ENCODE measurements at regions not wholly inside any gene's neighbourhood (a gene's known extent, or its start where the extent isn't known, plus 50 kb on each side); places are given as distances from the start of the nearest gene placed in this dataset.
"Not testable (repeated sequence)": the region's sequence is repeated elsewhere in the genome, so short reads cannot be mapped to it uniquely, and the experiment has no call there.

DNA sequence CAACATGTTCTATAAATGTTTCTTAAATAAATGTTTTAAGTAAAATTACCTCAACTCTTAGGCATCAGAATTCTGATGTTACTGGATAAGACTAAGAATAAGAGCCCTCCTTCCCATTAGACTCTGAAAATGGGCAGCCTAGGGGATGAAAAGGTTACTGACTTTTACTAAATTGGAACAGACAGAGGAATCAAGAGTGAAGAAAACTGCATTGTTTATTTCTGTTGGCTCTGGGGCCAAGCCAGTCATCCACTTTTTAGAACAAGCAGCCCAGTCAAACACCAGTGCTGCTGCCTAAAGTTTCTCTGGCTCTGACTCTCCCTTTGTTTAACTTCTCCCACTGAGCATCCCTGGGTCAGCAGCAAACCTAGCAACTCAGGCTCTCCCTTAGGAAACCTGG is 731.0 kb downstream of the CDY1 start:
- H3K4me3 ChIP-seq; H2AFZ ChIP-seq (ENCODE audit: control insufficient read depth, low read depth, low read length); H3K9ac ChIP-seq (ENCODE audit: control insufficient read depth, insufficient read depth, low read length); H3K27ac ChIP-seq (ENCODE audit: control insufficient read depth, insufficient read depth); H3K4me2 ChIP-seq (ENCODE audit: control insufficient read depth, insufficient read depth); H3K27me3 ChIP-seq (replicated peaks in 1 of 2; ENCODE audit: control insufficient read depth in 2 of 2, insufficient read depth in 2 of 2, low read length in 1 of 2); in situ Hi-C loops (cut with MboI); H4K20me1 ChIP-seq (ENCODE audit: control insufficient read depth, insufficient read depth); H3K4me1 ChIP-seq (ENCODE audit: control insufficient read depth, insufficient read depth, low read length); H3K36me3 ChIP-seq (ENCODE audit: control insufficient read depth in 2 of 2, insufficient read depth in 2 of 2, low read length in 1 of 2); BruUV-seq (replicated peaks); H3K9me3 ChIP-seq (replicated peaks; ENCODE audit: control insufficient read depth, insufficient read depth, low read length); intact Hi-C loops (cut with micrococcal nuclease; ENCODE audit: unreplicated experiment); ATAC-seq; RAD21 ChIA-PET (ENCODE audit: unreplicated experiment); FAIRE-seq; CTCF ChIA-PET; POLR2A ChIA-PET; H3K79me2 ChIP-seq (ENCODE audit: control insufficient read depth, insufficient read depth, low read length); DNase-seq (ENCODE audit: low read depth, low spot score); SMC1A ChIA-PET (ENCODE audit: uncharacterized antibody, unreplicated experiment): not testable (repeated sequence)

DNA sequence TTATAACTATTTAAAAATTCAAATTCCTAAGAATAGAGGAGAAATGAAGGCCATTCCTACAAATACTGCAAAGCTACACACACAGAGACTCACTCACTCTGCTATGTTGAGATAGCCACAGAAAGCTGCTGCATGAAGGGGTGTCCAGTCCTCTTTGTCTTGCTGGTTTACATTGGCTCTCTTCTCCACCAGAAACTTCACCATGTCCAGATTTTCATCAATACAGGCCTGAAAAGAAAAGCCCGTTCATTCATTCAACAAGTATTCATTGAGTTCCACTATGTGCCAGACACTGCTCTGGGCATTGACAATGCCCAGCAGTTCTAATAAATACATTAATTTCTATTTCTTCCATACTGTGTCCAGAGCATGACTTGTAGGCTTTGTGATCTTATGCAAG is 732.3 kb downstream of the CDY1 start:
- ChIA-PET RAD21 (ENCODE audit: unreplicated experiment) (no interaction called here), CTCF (no interaction called here), SMC1A (ENCODE audit: uncharacterized antibody, unreplicated experiment) (no interaction called here), POLR2A (no interaction called here)
- Histone ChIP-seq H3K4me1 (ENCODE audit: control insufficient read depth, insufficient read depth, low read length) (no peaks in the 10 kb centered on the region), H3K27me3 (replicated peaks in 1 of 2; ENCODE audit: control insufficient read depth in 2 of 2, insufficient read depth in 2 of 2, low read length in 1 of 2) (no peaks in the 10 kb centered on the region), H3K9me3 (replicated peaks; ENCODE audit: control insufficient read depth, insufficient read depth, low read length) (no peaks in the 10 kb centered on the region), H4K20me1 (ENCODE audit: control insufficient read depth, insufficient read depth) (no peaks in the 10 kb centered on the region), H3K36me3 (ENCODE audit: control insufficient read depth in 2 of 2, insufficient read depth in 2 of 2, low read length in 1 of 2) (no peaks in the 10 kb centered on the region), H2AFZ (ENCODE audit: control insufficient read depth, low read depth, low read length) (no peak overlapping the region), H3K9ac (ENCODE audit: control insufficient read depth, insufficient read depth, low read length) (no peak overlapping the region), H3K4me2 (ENCODE audit: control insufficient read depth, insufficient read depth) (no peak overlapping the region), H3K79me2 (ENCODE audit: control insufficient read depth, insufficient read depth, low read length) (no peaks in the 10 kb centered on the region), H3K27ac (ENCODE audit: control insufficient read depth, insufficient read depth) (no peak overlapping the region), H3K4me3 (no peak overlapping the region)
- BruUV-seq (replicated peaks): no TSS peak
- intact Hi-C loops (cut with micrococcal nuclease; ENCODE audit: unreplicated experiment): no loop called here
- TF ChIP-seq MTA2 (IDR thresholded peaks at IDR 0.05; ENCODE audit: low read depth): no peak
- no peak for TF ChIP-seq RFX5 (IDR thresholded peaks at IDR 0.05; ENCODE audit: low read depth, low read length)
- no peak for TF ChIP-seq CHD1 (IDR thresholded peaks at IDR 0.05; ENCODE audit: low read depth, low read length)
- no peak for TF ChIP-seq NFXL1 (IDR thresholded peaks at IDR 0.05; ENCODE audit: borderline replicate concordance)
- TF ChIP-seq, protein P1, sequence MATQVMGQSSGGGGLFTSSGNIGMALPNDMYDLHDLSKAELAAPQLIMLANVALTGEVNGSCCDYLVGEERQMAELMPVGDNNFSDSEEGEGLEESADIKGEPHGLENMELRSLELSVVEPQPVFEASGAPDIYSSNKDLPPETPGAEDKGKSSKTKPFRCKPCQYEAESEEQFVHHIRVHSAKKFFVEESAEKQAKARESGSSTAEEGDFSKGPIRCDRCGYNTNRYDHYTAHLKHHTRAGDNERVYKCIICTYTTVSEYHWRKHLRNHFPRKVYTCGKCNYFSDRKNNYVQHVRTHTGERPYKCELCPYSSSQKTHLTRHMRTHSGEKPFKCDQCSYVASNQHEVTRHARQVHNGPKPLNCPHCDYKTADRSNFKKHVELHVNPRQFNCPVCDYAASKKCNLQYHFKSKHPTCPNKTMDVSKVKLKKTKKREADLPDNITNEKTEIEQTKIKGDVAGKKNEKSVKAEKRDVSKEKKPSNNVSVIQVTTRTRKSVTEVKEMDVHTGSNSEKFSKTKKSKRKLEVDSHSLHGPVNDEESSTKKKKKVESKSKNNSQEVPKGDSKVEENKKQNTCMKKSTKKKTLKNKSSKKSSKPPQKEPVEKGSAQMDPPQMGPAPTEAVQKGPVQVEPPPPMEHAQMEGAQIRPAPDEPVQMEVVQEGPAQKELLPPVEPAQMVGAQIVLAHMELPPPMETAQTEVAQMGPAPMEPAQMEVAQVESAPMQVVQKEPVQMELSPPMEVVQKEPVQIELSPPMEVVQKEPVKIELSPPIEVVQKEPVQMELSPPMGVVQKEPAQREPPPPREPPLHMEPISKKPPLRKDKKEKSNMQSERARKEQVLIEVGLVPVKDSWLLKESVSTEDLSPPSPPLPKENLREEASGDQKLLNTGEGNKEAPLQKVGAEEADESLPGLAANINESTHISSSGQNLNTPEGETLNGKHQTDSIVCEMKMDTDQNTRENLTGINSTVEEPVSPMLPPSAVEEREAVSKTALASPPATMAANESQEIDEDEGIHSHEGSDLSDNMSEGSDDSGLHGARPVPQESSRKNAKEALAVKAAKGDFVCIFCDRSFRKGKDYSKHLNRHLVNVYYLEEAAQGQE (IDR thresholded peaks at IDR 0.05; ENCODE audit: low read depth, low read length): no peak
- TF ChIP-seq CREM (IDR thresholded peaks at IDR 0.05; ENCODE audit: low read depth): no peak
- TF ChIP-seq, protein P2, sequence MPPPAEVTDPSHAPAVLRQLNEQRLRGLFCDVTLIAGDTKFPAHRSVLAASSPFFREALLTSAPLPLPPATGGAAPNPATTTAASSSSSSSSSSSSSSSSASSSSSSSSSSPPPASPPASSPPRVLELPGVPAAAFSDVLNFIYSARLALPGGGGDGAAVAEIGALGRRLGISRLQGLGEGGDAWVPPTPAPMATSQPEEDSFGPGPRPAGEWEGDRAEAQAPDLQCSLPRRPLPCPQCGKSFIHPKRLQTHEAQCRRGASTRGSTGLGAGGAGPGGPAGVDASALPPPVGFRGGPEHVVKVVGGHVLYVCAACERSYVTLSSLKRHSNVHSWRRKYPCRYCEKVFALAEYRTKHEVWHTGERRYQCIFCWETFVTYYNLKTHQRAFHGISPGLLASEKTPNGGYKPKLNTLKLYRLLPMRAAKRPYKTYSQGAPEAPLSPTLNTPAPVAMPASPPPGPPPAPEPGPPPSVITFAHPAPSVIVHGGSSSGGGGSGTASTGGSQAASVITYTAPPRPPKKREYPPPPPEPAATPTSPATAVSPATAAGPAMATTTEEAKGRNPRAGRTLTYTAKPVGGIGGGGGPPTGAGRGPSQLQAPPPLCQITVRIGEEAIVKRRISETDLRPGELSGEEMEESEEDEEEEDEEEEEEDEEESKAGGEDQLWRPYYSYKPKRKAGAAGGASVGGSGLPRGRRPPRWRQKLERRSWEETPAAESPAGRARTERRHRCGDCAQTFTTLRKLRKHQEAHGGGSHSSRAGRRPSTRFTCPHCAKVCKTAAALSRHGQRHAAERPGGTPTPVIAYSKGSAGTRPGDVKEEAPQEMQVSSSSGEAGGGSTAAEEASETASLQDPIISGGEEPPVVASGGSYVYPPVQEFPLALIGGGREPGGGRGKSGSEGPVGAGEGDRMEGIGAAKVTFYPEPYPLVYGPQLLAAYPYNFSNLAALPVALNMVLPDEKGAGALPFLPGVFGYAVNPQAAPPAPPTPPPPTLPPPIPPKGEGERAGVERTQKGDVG (CRISPR knock-in tag; IDR thresholded peaks at IDR 0.05): no peak
- TF ChIP-seq FOXK2 (IDR thresholded peaks at IDR 0.05): no peak
- TF ChIP-seq, protein P3, sequence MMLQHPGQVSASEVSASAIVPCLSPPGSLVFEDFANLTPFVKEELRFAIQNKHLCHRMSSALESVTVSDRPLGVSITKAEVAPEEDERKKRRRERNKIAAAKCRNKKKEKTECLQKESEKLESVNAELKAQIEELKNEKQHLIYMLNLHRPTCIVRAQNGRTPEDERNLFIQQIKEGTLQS (IDR thresholded peaks at IDR 0.05; ENCODE audit: borderline replicate concordance, extremely low read depth, low read depth, low read length): no peak
- ATAC-seq (no peak), DNase-seq (ENCODE audit: low read depth, low spot score) (no peak), FAIRE-seq (no peak)
- in situ Hi-C loops (cut with MboI): no loop called here
- WGBS (ENCODE audit: insufficient coverage, insufficient replicate concordance, low lambda C conversion rate, missing lambda C conversion rate): no CpG with 5 or more reads among the region's 1 CpG

Measured in GM12878 (cell line).